H1 (cell line): ENCODE measurements at regions not wholly inside any gene's neighbourhood (a gene's known extent, or its start where the extent isn't known, plus 50 kb on each side); places are given as distances from the start of the nearest gene placed in this dataset.

Experiments
- CTCF ChIA-PET: fragments of 300-600 bp; sonication (Branson Sonifier 250); formaldehyde crosslinking; loops from one replicate; lab custom pipeline; 2021; ENCODE audit not compliant: partially characterized antibody; lab: Charles Lee
- POLR2A ChIA-PET: fragments of 300-600 bp; sonication (Branson Sonifier 250); formaldehyde crosslinking; loops from one replicate; lab custom pipeline; 2021; ENCODE audit warnings: inconsistent platforms; ENCODE audit not compliant: partially characterized antibody; lab: Charles Lee
- DNase-seq, 2 experiments: peaks; one replicate each; pipeline versions ENCODE4 v3.0.0 to v3.0.0-alpha.2; 2010 to 2022; ENCODE audit warnings: low spot score in 2 of 2, low read depth in 1 of 2, mixed read lengths in 1 of 2
- FAIRE-seq: peaks from 2 replicates; lab custom pipeline; 2011; peaks lifted over from hg19 to GRCh38; lab: Jason Lieb, UNC
- H2AFZ ChIP-seq: 2 replicates; pipeline ENCODE4 v1.8.1; 2012; ENCODE audit warnings: low read length, inconsistent platforms
- H2AK5ac ChIP-seq: 2 replicates; pipeline ENCODE4 v1.6.1; 2013; ENCODE audit warnings: low read depth, low read length
- H2BK120ac ChIP-seq: replicated peaks from 2 replicates; pipeline ENCODE3; 2013; ENCODE audit warnings: low read depth, low read length, inconsistent platforms
- H2BK12ac ChIP-seq: 2 replicates; pipeline ENCODE4 v1.6.1; 2013; ENCODE audit warnings: low read depth, low read length
- H2BK15ac ChIP-seq: 2 replicates; pipeline ENCODE4 v1.6.1; 2013; ENCODE audit warnings: low read length
- H2BK20ac ChIP-seq: 2 replicates; pipeline ENCODE4 v1.6.1; 2013; ENCODE audit warnings: low read length
- H2BK5ac ChIP-seq: 2 replicates; pipeline ENCODE4 v1.6.1; 2013; ENCODE audit warnings: low read depth, low read length
- H3K14ac ChIP-seq: 2 replicates; pipeline ENCODE4 v1.6.1; 2013; ENCODE audit warnings: inconsistent platforms; ENCODE audit not compliant: insufficient read length
- H3K18ac ChIP-seq: 2 replicates; pipeline ENCODE4 v1.6.1; 2013; ENCODE audit warnings: low read length; ENCODE audit errors: extremely low read depth
- H3K23ac ChIP-seq: 2 replicates; pipeline ENCODE4 v1.6.1; 2013; ENCODE audit warnings: inconsistent platforms; ENCODE audit not compliant: insufficient read length
- H3K23me2 ChIP-seq: 2 replicates; pipeline ENCODE4 v1.6.1; 2013; ENCODE audit warnings: low read depth, low read length
- H3K27ac ChIP-seq: 2 replicates; pipeline ENCODE4 v1.6.1; 2011; ENCODE audit warnings: low read depth, low read length, inconsistent platforms
- H3K27me3 ChIP-seq, 4 experiments: replicated peaks in 1 of 4; 1 replicate in 1 of 4; 2 replicates in 3 of 4; pipeline versions ENCODE4 v1.6.1 to v1.8.1; 2011 to 2013; ENCODE audit warnings: low read length in 3 of 4, mild to moderate bottlenecking in 3 of 4, inconsistent platforms in 2 of 4, mixed read lengths in 2 of 4, moderate library complexity in 1 of 4; ENCODE audit not compliant: control insufficient read depth in 3 of 4, insufficient read depth in 3 of 4; ENCODE audit errors: extremely low read depth in 1 of 4
- H3K36me3 ChIP-seq, 4 experiments: 2 replicates each; pipeline versions ENCODE4 v1.6.1 to v1.8.1; 2011 to 2013; ENCODE audit warnings: mild to moderate bottlenecking in 4 of 4, low read length in 3 of 4, moderate library complexity in 2 of 4, control low read depth in 1 of 4, inconsistent platforms in 1 of 4; ENCODE audit not compliant: insufficient read depth in 4 of 4, control insufficient read depth in 2 of 4
- H3K4ac ChIP-seq: replicated peaks from 2 replicates; pipeline ENCODE3; 2013; ENCODE audit warnings: low read length, low read depth, mixed read lengths, inconsistent platforms; ENCODE audit not compliant: insufficient read length
- H3K4me1 ChIP-seq, 4 experiments: replicated peaks in 1 of 4; 1 replicate in 1 of 4; 2 replicates in 3 of 4; pipeline versions ENCODE4 v1.6.1 to v1.8.1; 2011 to 2013; ENCODE audit warnings: low read length in 3 of 4, inconsistent platforms in 2 of 4, mixed read lengths in 1 of 4; ENCODE audit not compliant: insufficient read depth in 4 of 4, control insufficient read depth in 3 of 4
- H3K4me2 ChIP-seq, 2 experiments: 2 replicates each; pipeline versions ENCODE4 v1.6.1 to v1.8.1; 2011 to 2013; ENCODE audit warnings: low read depth in 2 of 2, low read length in 2 of 2, control low read depth in 1 of 2, inconsistent platforms in 1 of 2, mild to moderate bottlenecking in 1 of 2; ENCODE audit not compliant: insufficient read depth in 1 of 2
- H3K4me3 ChIP-seq, 4 experiments: fragments of 200-600, 300-600 bp in 1 of 4; sonication (generic), shearing (Covaris generic), sonication (Bioruptor Twin) in 1 of 4; 2 replicates each; pipeline versions ENCODE4 v1.5.1 to v1.8.1; 2011 to 2016; ENCODE audit warnings: low read length in 4 of 4, low read depth in 3 of 4, control low read depth in 2 of 4, inconsistent platforms in 2 of 4, mild to moderate bottlenecking in 2 of 4, mixed read lengths in 1 of 4, moderate library complexity in 1 of 4; ENCODE audit not compliant: insufficient read depth in 2 of 4; ENCODE audit errors: extremely low read depth in 1 of 4
- H3K56ac ChIP-seq: replicated peaks from 2 replicates; pipeline ENCODE3; 2013; ENCODE audit warnings: low read depth, mild to moderate bottlenecking, mixed read lengths, low read length, inconsistent platforms; ENCODE audit not compliant: insufficient read length
- H3K79me1 ChIP-seq: 2 replicates; pipeline ENCODE4 v1.6.1; 2013; ENCODE audit warnings: low read depth, low read length, control low read depth
- H3K79me2 ChIP-seq, 2 experiments: 2 replicates each; pipeline versions ENCODE4 v1.6.1 to v1.8.1; 2012 to 2013; ENCODE audit warnings: low read length in 2 of 2, mild to moderate bottlenecking in 2 of 2, inconsistent platforms in 1 of 2; ENCODE audit not compliant: insufficient read depth in 2 of 2, control insufficient read depth in 1 of 2
- H3K9ac ChIP-seq, 4 experiments: replicated peaks in 1 of 4; 1 replicate in 1 of 4; 2 replicates in 3 of 4; pipeline versions ENCODE4 v1.6.1 to v1.8.1; 2011 to 2013; ENCODE audit warnings: low read depth in 3 of 4, low read length in 3 of 4, control low read depth in 2 of 4, mild to moderate bottlenecking in 2 of 4, moderate library complexity in 2 of 4, inconsistent platforms in 1 of 4; ENCODE audit errors: extremely low read depth in 1 of 4
- H3K9me3 ChIP-seq, 2 experiments: 2 replicates each; pipeline versions ENCODE4 v1.6.1 to v1.8.1; 2012 to 2013; ENCODE audit warnings: mild to moderate bottlenecking in 2 of 2, moderate library complexity in 2 of 2, control low read depth in 1 of 2, inconsistent platforms in 1 of 2, low read depth in 1 of 2, low read length in 1 of 2, mixed read lengths in 1 of 2; ENCODE audit not compliant: insufficient read depth in 2 of 2
- H4K20me1 ChIP-seq, 2 experiments: replicated peaks in 1 of 2; 2 replicates each; pipeline versions ENCODE3 to v1.8.1; 2011 to 2013; ENCODE audit warnings: inconsistent platforms in 2 of 2, low read length in 2 of 2, mild to moderate bottlenecking in 1 of 2; ENCODE audit not compliant: insufficient read depth in 2 of 2, control insufficient read depth in 1 of 2
- H4K5ac ChIP-seq: 2 replicates; pipeline ENCODE4 v1.6.1; 2013; ENCODE audit warnings: low read length, low read depth, mixed read lengths, inconsistent platforms; ENCODE audit not compliant: insufficient read length
- H4K8ac ChIP-seq: 2 replicates; pipeline ENCODE4 v1.8.0; 2013; ENCODE audit warnings: mild to moderate bottlenecking, moderate library complexity, low read length, inconsistent platforms; ENCODE audit not compliant: insufficient read depth; ENCODE audit errors: extremely low read depth
- H4K91ac ChIP-seq: replicated peaks from 2 replicates; pipeline ENCODE3; 2013; ENCODE audit warnings: low read length, mixed read lengths, inconsistent platforms; ENCODE audit not compliant: insufficient read length
- BRCA1 ChIP-seq: IDR thresholded peaks from 2 replicates; pipeline ENCODE4 v1.6.1; 2012; ENCODE audit warnings: low read depth, low read length, improper control_type of control experiment
- CBX8 ChIP-seq: fragments of 300-800, 300-1000 bp; sonication (generic); IDR thresholded peaks from 2 replicates; pipeline ENCODE4 v1.7.1; 2016; ENCODE audit warnings: low read depth, low read length, borderline replicate concordance
- CHD2 ChIP-seq: IDR thresholded peaks from 2 replicates; pipeline ENCODE4 v1.6.1; 2012; ENCODE audit warnings: low read length, improper control_type of control experiment
- EZH2 ChIP-seq: fragments of 200-600 bp; sonication (generic); IDR thresholded peaks from 2 replicates; pipeline ENCODE4 v1.7.1; 2012; ENCODE audit warnings: low read depth, mild to moderate bottlenecking, moderate library complexity, low read length, inconsistent platforms; ENCODE audit not compliant: severe bottlenecking
- GABPA ChIP-seq: IDR thresholded peaks from 2 replicates; pipeline ENCODE4 v1.6.1; 2011; ENCODE audit warnings: mild to moderate bottlenecking, low read length, moderate library complexity, borderline replicate concordance; ENCODE audit not compliant: insufficient read depth
- JUN ChIP-seq: IDR thresholded peaks from 2 replicates; pipeline ENCODE4 v1.6.1; 2011; ENCODE audit warnings: low read depth, mild to moderate bottlenecking, improper control_type of control experiment, low read length
- JUND ChIP-seq: IDR thresholded peaks from 2 replicates; pipeline ENCODE4 v1.6.1; 2011; ENCODE audit warnings: mild to moderate bottlenecking, improper control_type of control experiment, low read length
- KDM1A ChIP-seq: fragments of 200-600, 300-600 bp; sonication (generic); IDR thresholded peaks from 2 replicates; pipeline ENCODE4 v1.7.1; 2016; ENCODE audit warnings: mild to moderate bottlenecking, low read length, borderline replicate concordance
- KDM4A ChIP-seq: IDR thresholded peaks from one replicate; pipeline ENCODE4 v1.7.1; 2012; ENCODE audit warnings: low read depth, mild to moderate bottlenecking, moderate library complexity, low read length, inconsistent platforms; ENCODE audit not compliant: severe bottlenecking
- POLR2A ChIP-seq, 2 experiments: IDR thresholded peaks; 1 replicate in 1 of 2; 2 replicates in 1 of 2; pipeline ENCODE4 v1.6.1; 2011; ENCODE audit warnings: low read depth in 2 of 2, low read length in 2 of 2, mild to moderate bottlenecking in 2 of 2; ENCODE audit errors: control extremely low read depth in 1 of 2
- RXRA ChIP-seq: IDR thresholded peaks from 2 replicates; pipeline ENCODE4 v1.6.1; 2011; ENCODE audit warnings: low read depth, mild to moderate bottlenecking, low read length, moderate library complexity; ENCODE audit not compliant: insufficient read depth
- TAF1 ChIP-seq: IDR thresholded peaks from 2 replicates; pipeline ENCODE4 v1.6.1; 2011; ENCODE audit warnings: mild to moderate bottlenecking, low read depth, low read length
- YY1 ChIP-seq: IDR thresholded peaks from 2 replicates; pipeline ENCODE4 v1.6.1; 2011; ENCODE audit warnings: low read depth, mild to moderate bottlenecking, low read length
- WGBS, 2 experiments: shearing (Covaris generic) in 1 of 2; methylation state at CpG; one replicate each; pipeline versions ENCODE4 v1.1.6 to v1.1.7; 2013 to 2015; ENCODE audit warnings: low lambda C conversion rate in 2 of 2, mixed read lengths in 2 of 2, inconsistent platforms in 1 of 2, low coverage in 1 of 2, missing lambda C conversion rate in 1 of 2; ENCODE audit not compliant: insufficient replicate concordance in 2 of 2, insufficient coverage in 1 of 2, insufficient read length in 1 of 2; ENCODE audit errors: extremely low coverage in 1 of 2, missing lambda C conversion rate in 1 of 2; 5-methylcytosine and 5-hydroxymethylcytosine counted together
- TF ChIP-seq, protein P1 (sequence below): IDR thresholded peaks from 2 replicates; pipeline ENCODE4 v1.6.1; 2011; ENCODE audit warnings: low read depth, mild to moderate bottlenecking, low read length; ENCODE audit not compliant: insufficient read depth

GRCh38 chr12:78540606-78541336 is 323.8 kb upstream of the SYT1 start:
- WGBS, 2 experiments: 80% methylated on average over 7 of the region's 7 CpGs; no CpG with 5 or more reads in 1 of the 2 experiments
- ChIA-PET CTCF (no interaction called here), POLR2A (no interaction called here)
- no peak overlapping the region for H2BK15ac ChIP-seq
- no peak overlapping the region for H3K4me3 ChIP-seq
- no peak overlapping the region for H4K8ac ChIP-seq
- no peaks in the 10 kb centered on the region for H3K23me2 ChIP-seq
- H3K79me2 ChIP-seq: no peaks in the 10 kb centered on the region
- no peak overlapping the region for H2BK5ac ChIP-seq
- H2AK5ac ChIP-seq: no peak overlapping the region
- no peak overlapping the region for H3K18ac ChIP-seq
- H4K5ac ChIP-seq: no peak overlapping the region
- no peak overlapping the region for H2BK120ac ChIP-seq
- no peaks in the 10 kb centered on the region for H3K36me3 ChIP-seq
- no peak overlapping the region for H3K9ac ChIP-seq
- H3K9me3 ChIP-seq: no peaks in the 10 kb centered on the region
- no peak for FAIRE-seq
- H3K4me1 ChIP-seq: no peaks in the 10 kb centered on the region
- H3K79me1 ChIP-seq: no peaks in the 10 kb centered on the region
- H3K27me3 ChIP-seq: no peaks in the 10 kb centered on the region
- H2BK12ac ChIP-seq: no peak overlapping the region
- H4K20me1 ChIP-seq: no peaks in the 10 kb centered on the region
- H3K4me2 ChIP-seq: no peak overlapping the region
- no peak for DNase-seq
- no peak overlapping the region for H3K56ac ChIP-seq
- no peak overlapping the region for H2BK20ac ChIP-seq
- H3K27ac ChIP-seq: no peak overlapping the region
- no peak overlapping the region for H3K23ac ChIP-seq
- H3K14ac ChIP-seq: no peak overlapping the region
- no peak overlapping the region for H2AFZ ChIP-seq
- no peak overlapping the region for H3K4ac ChIP-seq
- no peak overlapping the region for H4K91ac ChIP-seq
- TF ChIP-seq KDM4A (no peak), EZH2 (no peak), RXRA (no peak), YY1 (no peak), KDM1A (no peak), JUN (no peak), BRCA1 (no peak), GABPA (no peak), JUND (no peak), CBX8 (no peak), TAF1 (no peak), POLR2A (IDR thresholded peaks at IDR 0.05; ENCODE audit: control extremely low read depth in 1 of 2, low read depth in 2 of 2, low read length in 2 of 2) (no peak), CHD2 (no peak)
- TF ChIP-seq, protein P1, sequence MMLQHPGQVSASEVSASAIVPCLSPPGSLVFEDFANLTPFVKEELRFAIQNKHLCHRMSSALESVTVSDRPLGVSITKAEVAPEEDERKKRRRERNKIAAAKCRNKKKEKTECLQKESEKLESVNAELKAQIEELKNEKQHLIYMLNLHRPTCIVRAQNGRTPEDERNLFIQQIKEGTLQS: no peak
